HepG2 (cell line): ENCODE measurements at regions not wholly inside any gene's neighbourhood (a gene's known extent, or its start where the extent isn't known, plus 50 kb on each side); places are given as distances from the start of the nearest gene placed in this dataset.

Experiments
- BRCA1 ChIP-seq: sonication (generic); formaldehyde crosslinking; IDR thresholded peaks from 2 replicates; pipeline ENCODE4 v1.4.0; 2020; ENCODE audit warnings: missing genetic modification reagents
- CBFB ChIP-seq: sonication (generic); formaldehyde crosslinking; IDR thresholded peaks from 2 replicates; pipeline ENCODE4 v1.4.0; 2020; ENCODE audit warnings: missing genetic modification reagents
- CSRNP1 ChIP-seq: sonication (generic); formaldehyde crosslinking; IDR thresholded peaks from 2 replicates; pipeline ENCODE4 v1.8.1; 2023; ENCODE audit warnings: mild to moderate bottlenecking, missing genetic modification reagents
- ERF ChIP-seq: IDR thresholded peaks from 2 replicates; pipeline ENCODE4 v1.6.1; 2018; ENCODE audit warnings: missing biosample characterization, missing genetic modification reagents
- HNF4A ChIP-seq: sonication (generic); formaldehyde crosslinking; IDR thresholded peaks from 2 replicates; pipeline ENCODE4 v1.4.0; 2020; ENCODE audit warnings: missing genetic modification reagents
- NCOA5 ChIP-seq: sonication (generic); formaldehyde crosslinking; IDR thresholded peaks from 2 replicates; pipeline ENCODE4 v1.4.0; 2020; ENCODE audit warnings: missing genetic modification reagents
- NRL ChIP-seq: sonication (generic); formaldehyde crosslinking; IDR thresholded peaks from 2 replicates; pipeline ENCODE4 v1.5.0; 2020; ENCODE audit warnings: missing genetic modification reagents, mild to moderate bottlenecking, moderate library complexity, borderline replicate concordance
- PRDM15 ChIP-seq: sonication (generic); formaldehyde crosslinking; IDR thresholded peaks from 2 replicates; pipeline ENCODE4 v1.4.0; 2020; ENCODE audit warnings: missing genetic modification reagents
- SAP130 ChIP-seq: IDR thresholded peaks from 2 replicates; pipeline ENCODE4 v1.6.1; 2016; ENCODE audit warnings: low read depth
- SNAI1 ChIP-seq: sonication (generic); formaldehyde crosslinking; IDR thresholded peaks from 2 replicates; pipeline ENCODE4 v1.5.0; 2020; ENCODE audit warnings: mild to moderate bottlenecking, missing genetic modification reagents, borderline replicate concordance
- TP53 ChIP-seq: sonication (generic); formaldehyde crosslinking; conservative IDR thresholded peaks from 2 replicates; pipeline ENCODE4 v1.4.0; 2020; ENCODE audit warnings: missing genetic modification reagents
- TRAFD1 ChIP-seq: sonication (generic); formaldehyde crosslinking; IDR thresholded peaks from 2 replicates; pipeline ENCODE4 v1.5.1; 2020; ENCODE audit warnings: missing genetic modification reagents, mild to moderate bottlenecking, borderline replicate concordance
- ZNF160 ChIP-seq: sonication (generic); formaldehyde crosslinking; IDR thresholded peaks from 2 replicates; pipeline ENCODE4 v1.8.0; 2022; ENCODE audit warnings: mild to moderate bottlenecking, inconsistent platforms, missing genetic modification reagents
- ZNF547 ChIP-seq: sonication (generic); formaldehyde crosslinking; IDR thresholded peaks from 2 replicates; pipeline ENCODE4 v1.5.1; 2020; ENCODE audit warnings: mild to moderate bottlenecking, missing genetic modification reagents
- ZNF607 ChIP-seq: sonication (generic); formaldehyde crosslinking; IDR thresholded peaks from 2 replicates; pipeline ENCODE4 v1.5.1; 2020; ENCODE audit warnings: missing genetic modification reagents, mild to moderate bottlenecking, borderline replicate concordance
- ZNF703 ChIP-seq: sonication (generic); formaldehyde crosslinking; IDR thresholded peaks from 2 replicates; pipeline ENCODE4 v1.5.1; 2020; ENCODE audit warnings: missing genetic modification reagents, mild to moderate bottlenecking, moderate library complexity, borderline replicate concordance
- TF ChIP-seq, protein P1 (sequence below): sonication (generic); formaldehyde crosslinking; IDR thresholded peaks from 2 replicates; pipeline ENCODE4 v1.5.0; 2020; ENCODE audit warnings: missing genetic modification reagents
- TF ChIP-seq, protein P2 (sequence below): sonication (generic); formaldehyde crosslinking; IDR thresholded peaks from 2 replicates; pipeline ENCODE4 v1.4.0; 2020; ENCODE audit warnings: missing genetic modification reagents

- TF ChIP-seq BRCA1 (peak; percentile 75; the same call in 1 of the 2 replicates), SAP130 (CRISPR knock-in tag) (no peak; the same call in 1 of the 2 replicates), ERF (peak; percentile 82), NCOA5 (no peak), ZNF160 (CRISPR knock-in tag) (no peak), TRAFD1 (CRISPR knock-in tag) (peak; percentile 36; the same call in 1 of the 2 replicates), CSRNP1 (CRISPR knock-in tag) (peak; percentile 81; the same call in 1 of the 2 replicates), ZNF703 (CRISPR knock-in tag) (peak; percentile 11; the same call in 1 of the 2 replicates), HNF4A (CRISPR knock-in tag) (peak; percentile 46), TP53 (no peak), NRL (CRISPR knock-in tag) (peak; percentile 48; the same call in 1 of the 2 replicates), CBFB (CRISPR knock-in tag) (peak; percentile 43; the same call in 1 of the 2 replicates), ZNF607 (CRISPR knock-in tag) (no peak; the same call in 1 of the 2 replicates), PRDM15 (0 out of 2 replicates have a peak, but pooled peaks have one; percentile 62), SNAI1 (CRISPR knock-in tag) (no peak; the same call in 1 of the 2 replicates), ZNF547 (CRISPR knock-in tag) (no peak)
- TF ChIP-seq, protein P1, sequence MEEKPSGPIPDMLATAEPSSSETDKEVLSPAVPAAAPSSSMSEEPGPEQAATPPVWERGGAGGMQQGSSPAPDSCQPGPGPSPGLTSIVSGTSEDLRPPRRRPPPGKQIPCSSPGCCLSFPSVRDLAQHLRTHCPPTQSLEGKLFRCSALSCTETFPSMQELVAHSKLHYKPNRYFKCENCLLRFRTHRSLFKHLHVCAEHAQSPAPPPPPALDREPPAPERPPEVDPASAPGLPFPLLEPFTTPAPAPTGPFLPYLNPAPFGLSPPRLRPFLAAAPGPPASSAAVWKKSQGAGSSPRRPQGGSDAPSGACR (CRISPR knock-in tag), result 0 out of 2 replicates have a peak, but pooled peaks have one; percentile 41
- TF ChIP-seq, protein P2, sequence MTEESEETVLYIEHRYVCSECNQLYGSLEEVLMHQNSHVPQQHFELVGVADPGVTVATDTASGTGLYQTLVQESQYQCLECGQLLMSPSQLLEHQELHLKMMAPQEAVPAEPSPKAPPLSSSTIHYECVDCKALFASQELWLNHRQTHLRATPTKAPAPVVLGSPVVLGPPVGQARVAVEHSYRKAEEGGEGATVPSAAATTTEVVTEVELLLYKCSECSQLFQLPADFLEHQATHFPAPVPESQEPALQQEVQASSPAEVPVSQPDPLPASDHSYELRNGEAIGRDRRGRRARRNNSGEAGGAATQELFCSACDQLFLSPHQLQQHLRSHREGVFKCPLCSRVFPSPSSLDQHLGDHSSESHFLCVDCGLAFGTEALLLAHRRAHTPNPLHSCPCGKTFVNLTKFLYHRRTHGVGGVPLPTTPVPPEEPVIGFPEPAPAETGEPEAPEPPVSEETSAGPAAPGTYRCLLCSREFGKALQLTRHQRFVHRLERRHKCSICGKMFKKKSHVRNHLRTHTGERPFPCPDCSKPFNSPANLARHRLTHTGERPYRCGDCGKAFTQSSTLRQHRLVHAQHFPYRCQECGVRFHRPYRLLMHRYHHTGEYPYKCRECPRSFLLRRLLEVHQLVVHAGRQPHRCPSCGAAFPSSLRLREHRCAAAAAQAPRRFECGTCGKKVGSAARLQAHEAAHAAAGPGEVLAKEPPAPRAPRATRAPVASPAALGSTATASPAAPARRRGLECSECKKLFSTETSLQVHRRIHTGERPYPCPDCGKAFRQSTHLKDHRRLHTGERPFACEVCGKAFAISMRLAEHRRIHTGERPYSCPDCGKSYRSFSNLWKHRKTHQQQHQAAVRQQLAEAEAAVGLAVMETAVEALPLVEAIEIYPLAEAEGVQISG (CRISPR knock-in tag), result peak; percentile 82
These were observed 73.0 kb downstream of the TEX51 start (continued) for GRCh38 chr2:126971481-126972278.
